HK-2 (cell line): ENCODE measurements at regions not wholly inside any gene's neighbourhood (a gene's known extent, or its start where the extent isn't known, plus 50 kb on each side); places are given as distances from the start of the nearest gene placed in this dataset.
"Not testable (repeated sequence)": the region's sequence is repeated elsewhere in the genome, so short reads cannot be mapped to it uniquely, and the experiment has no call there.

Source experiments
- DNase-seq: peaks from one replicate; pipeline ENCODE4 v3.0.0-alpha.2; 2018; ENCODE audit not compliant: unreplicated experiment

DNA sequence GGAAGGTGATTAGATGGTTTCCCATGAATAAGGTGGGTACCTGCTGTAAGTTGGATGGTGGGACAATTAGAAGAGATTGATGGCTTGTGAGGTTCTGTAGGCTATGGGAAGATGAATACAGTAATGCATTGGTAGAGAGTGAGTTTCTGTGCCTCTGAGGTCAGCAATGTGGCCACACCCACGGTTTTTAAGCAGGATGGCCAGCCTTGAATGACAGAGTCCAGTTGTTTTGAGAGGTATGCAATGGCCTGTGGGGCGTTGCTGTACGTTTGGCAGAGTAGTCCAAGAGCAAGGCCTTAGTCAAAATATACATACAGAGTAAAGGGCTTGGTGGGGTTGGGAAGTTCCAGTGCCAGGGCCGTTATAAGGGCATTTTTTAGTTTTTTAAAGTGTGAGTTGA lies 235.6 kb upstream of the C9orf72 start:
- no peak for DNase-seq

- no peak for DNase-seq
Measured at GRCh38 chr9:27817747-27818146, 244.5 kb upstream of the C9orf72 start.

- DNase-seq: no peak
Measured at GRCh38 chr9:27818348-27818747, 245.1 kb upstream of the C9orf72 start.

GRCh38 chr9:27828908-27829307 lies 255.6 kb upstream of the C9orf72 start:
- no peak for DNase-seq

GRCh38 chr9:27829621-27830020 lies 256.3 kb upstream of the C9orf72 start:
- DNase-seq: no peak

DNA sequence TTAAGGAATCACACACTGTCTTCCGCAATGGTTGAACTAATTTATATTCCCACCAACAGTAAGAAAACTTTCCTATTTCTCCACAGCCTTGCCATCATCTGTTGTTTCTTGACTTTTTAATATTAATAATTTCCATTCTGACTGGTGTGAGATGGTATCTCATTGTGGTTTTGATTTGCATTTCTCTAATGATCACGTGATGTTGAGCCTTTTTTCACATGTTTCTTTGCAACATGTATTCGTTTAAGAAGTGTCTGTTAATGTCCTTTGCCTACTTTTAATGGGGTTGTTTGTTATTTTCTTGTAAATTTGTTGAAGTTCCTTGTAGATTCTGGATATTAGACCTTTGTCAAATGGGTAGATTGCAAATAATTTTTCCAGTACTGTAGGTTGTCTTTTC lies 258.8 kb upstream of the C9orf72 start:
- DNase-seq: not testable (repeated sequence)

DNA sequence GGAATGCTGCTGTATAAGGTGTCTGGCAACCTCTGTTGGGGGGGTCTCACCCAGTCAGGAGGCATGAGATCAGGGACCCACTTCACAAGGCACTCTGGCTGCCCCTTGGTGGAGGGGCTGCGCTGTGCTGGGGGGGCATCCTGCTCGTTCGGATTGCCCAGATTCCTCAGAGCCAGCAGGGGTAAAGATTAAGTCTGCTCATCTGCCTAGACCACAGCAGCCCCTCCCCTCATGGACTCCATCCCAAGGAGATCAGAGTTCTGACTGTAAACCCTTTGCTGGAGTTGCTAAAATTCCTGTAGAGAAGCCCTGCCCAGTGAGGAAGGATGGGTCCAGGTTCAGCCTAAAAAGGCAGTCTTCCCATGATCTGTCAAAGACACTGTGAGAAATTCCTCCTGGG lies 262.0 kb upstream of the C9orf72 start:
- DNase-seq: no peak

- no peak for DNase-seq
Measured at GRCh38 chr9:27835746-27836145, 262.5 kb upstream of the C9orf72 start.

DNA sequence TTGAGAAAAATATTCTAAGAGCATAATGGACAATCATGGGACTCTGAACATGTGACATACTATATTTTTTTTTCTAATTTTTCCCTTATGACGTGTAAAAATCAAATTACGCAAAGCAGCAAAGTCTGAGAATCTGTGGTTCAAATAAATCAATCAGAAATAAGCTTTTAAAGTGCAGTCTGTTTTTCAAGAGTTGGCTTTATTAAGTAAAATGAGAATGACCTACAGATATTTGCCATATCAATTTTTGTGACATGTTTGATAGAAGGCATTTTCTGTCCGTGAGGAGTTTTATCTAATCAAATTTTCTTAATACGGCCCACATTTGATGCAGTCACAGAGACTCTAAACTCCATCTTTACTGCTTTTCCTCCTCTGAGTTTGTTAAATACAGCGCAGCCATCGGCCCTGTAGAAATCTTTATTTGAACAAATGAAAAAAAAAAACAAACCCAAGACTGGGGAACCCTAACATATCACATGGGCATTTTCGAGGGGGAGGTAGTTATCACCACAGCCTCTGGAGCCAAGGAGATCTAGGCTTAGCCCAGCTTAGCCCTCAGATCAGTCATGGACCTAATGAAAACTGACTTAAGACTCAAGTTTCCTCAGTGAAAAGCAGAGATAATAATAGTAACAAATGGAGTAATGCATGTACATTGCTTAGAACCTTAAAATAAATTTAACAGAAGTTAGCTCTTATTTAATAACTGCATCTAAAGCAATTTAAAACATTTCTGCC lies 263.6 kb upstream of the C9orf72 start:
- DNase-seq: no peak

GRCh38 chr9:27838876-27839275 lies 265.6 kb upstream of the C9orf72 start:
- no peak for DNase-seq

- not testable (repeated sequence) for DNase-seq
Measured at GRCh38 chr9:27839767-27840166, 266.5 kb upstream of the C9orf72 start.

DNA sequence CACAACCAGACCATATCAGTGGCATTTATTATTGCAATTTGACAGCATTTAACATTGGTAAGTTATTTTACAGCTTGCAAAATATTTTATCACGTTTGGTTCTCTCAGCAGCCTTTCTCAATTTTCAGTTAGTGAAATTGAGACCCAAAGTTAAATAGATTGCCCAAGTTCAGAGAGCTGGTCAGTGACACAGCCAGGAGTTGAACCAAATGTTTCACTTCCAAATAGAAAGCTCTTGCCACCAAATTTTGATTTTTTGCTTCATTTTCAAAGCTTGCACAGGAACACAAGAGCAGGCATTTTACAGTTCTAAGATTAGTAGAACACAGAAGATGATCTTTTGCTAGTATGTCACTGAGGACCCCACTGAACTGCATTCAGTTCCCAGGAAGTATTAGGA lies 271.5 kb upstream of the C9orf72 start:
- no peak for DNase-seq

- no peak for DNase-seq
Measured at GRCh38 chr9:27847380-27847779, 274.1 kb upstream of the C9orf72 start.

- no peak for DNase-seq
Measured at GRCh38 chr9:27847818-27848217, 274.5 kb upstream of the C9orf72 start.

GRCh38 chr9:27848315-27848714 lies 275.0 kb upstream of the C9orf72 start:
- DNase-seq: no peak

DNA sequence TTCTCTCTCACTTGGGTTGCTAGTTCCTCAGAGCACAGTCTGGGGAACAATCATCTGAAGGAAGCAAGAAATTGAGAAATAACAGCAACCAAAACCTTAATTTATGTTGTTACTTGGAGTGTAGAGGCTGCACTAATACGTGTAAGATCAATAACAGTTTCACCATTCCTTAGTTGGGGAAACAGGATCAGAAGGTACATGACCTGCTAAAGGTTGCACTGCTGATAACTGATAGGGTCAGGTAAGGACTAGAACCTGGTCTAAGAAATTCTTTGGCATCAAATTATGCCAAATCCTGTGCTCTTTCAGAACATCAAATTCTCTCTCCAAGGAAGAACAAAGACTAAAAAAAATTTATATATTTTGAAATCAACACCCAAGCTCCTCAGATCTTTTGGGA lies 278.6 kb upstream of the C9orf72 start:
- no peak for DNase-seq

DNA sequence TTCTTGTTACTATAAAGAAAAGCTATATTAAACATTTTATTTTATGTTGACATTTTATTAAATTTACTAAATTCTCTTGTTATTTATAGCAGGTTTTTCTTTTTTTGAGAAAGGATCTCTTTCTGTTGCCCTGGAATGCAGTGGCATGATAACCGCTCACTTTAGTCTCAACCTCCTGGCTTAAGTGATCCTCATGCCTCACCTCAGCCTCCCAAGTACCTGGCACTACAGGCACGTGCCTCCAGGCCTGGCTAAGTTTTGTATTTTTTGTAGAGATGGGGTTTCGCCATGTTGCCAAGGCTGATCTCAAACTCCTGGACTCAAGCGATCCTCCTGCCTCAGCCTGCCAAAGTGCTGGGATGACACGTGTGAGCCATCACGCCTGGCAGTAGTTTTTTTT lies 280.2 kb upstream of the C9orf72 start:
- DNase-seq: no peak

GRCh38 chr9:27856054-27856453 lies 282.8 kb upstream of the C9orf72 start:
- no peak for DNase-seq

DNA sequence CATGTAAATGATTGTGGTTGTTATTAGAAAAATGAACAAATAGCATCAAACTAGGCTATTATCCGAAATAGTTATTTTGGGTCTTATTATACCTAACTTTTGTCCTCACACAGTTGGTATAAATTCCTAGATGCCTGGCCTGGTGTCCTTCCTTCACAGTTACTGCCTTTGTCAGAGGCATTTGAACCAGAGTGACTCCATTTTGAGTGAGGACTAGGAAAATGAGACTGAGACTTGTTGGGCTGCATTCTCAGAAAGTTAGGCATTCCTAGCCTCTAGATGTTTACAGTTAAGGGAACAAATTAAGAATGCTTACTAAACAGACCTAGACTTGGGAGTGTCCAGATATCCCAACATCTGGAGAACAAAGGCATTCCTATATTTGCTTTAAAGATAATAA lies 283.5 kb upstream of the C9orf72 start:
- no peak for DNase-seq

- DNase-seq: no peak
Measured at GRCh38 chr9:27861887-27862286, 288.6 kb upstream of the C9orf72 start.

DNA sequence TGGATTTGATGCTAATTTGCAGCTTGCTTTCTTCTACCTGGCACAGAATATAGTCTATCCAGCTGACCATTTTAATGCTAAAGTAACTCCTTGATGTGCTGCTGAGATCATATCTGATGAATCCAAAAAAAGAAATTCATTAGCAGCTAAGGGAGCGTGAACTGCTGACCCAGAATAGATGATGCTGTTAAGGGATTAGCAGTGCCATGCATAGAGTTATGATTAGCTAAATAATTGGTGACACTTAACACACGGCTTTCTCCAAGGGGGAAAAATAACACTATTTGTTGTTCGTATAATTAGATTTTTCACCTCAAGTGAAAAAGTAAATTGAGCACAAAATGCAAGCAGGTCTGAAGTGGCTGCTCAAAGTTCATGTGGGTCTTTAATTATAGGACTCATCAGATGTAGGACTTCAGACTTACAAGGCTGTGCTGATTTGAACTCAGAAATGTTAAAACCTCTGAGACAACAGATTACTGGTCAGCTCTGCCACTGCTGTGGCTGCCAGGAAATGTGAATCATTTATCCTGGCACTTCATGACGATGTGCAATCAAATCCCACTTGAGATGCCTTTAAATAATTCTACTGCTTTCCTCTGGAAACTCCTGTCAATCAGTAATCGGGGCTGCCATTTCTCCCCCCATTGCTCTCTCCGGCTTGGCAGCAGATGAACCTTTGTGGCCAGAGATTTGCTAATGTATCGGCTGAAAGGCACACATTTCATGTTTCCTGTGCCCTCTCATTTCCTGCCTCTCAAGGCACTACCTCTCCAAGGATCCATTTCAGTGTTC lies 291.6 kb upstream of the C9orf72 start:
- peak; percentile 74 for DNase-seq

DNA sequence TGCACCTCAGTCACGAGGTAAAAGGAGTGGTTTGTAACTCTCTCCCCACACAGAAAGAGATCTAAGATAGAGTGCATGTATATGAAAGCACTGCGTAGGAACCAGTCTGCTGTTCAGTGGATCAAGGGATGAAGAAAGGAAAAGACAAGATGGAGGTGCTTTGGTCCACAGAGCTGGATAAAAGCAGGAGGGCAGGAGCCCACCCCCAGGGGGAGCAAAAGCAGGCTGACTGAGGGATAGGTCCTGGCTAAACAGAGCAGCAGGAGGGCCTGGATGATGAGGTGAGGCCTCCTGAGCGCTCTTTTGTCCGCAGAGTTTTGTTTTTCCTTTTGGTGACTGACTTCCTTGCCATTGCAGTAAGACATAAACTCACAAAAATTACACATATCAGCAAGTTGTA lies 293.5 kb upstream of the C9orf72 start:
- peak; percentile 1 for DNase-seq

GRCh38 chr9:27870404-27870803 lies 297.1 kb upstream of the C9orf72 start:
- DNase-seq: peak; percentile 49
